ENCODE measurements at regions not wholly inside any gene's neighbourhood (a gene's known extent, or its start where the extent isn't known, plus 50 kb on each side); places are given as distances from the start of the nearest gene placed in this dataset.
A peak's percentile ranks its signal among the peaks of the same experiment; 100 is the strongest.
"Not testable (repeated sequence)": the region's sequence is repeated elsewhere in the genome, so short reads cannot be mapped to it uniquely, and the experiment has no call there.

DNA sequence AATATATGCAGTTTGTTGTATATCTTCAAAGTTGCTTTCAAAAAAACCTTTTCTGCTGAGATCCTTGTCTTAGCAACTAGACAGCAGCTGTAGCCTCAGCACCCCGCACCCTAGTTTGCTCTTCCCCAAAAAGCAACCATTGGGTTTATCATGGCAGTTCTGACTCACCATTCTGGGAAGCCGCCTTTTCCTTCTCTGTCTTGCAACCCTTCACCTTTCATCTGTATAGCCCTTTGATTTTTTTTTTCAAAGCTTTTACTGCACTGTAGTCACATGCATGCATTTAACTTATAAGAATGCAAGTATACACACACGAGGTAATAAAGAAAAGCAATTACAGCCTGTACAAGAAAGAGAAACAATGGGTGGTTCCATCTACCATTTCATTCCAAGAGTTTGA lies 65.1 kb upstream of the THBS1 start:
- Histone ChIP-seq H3K79me1 (ENCODE audit: low read length) (no peaks in the 10 kb centered on the region), H3K4ac (ENCODE audit: low read depth, low read length) (no peak overlapping the region), H3K4me1 (ENCODE audit: control insufficient read depth in 1 of 2, insufficient read depth in 2 of 2, low read length in 2 of 2) (peaks cover 0 to 2% of the 10 kb centered on the region in 2 experiments), H3K27me3 (ENCODE audit: insufficient read depth, low read length) (no peaks in the 10 kb centered on the region), H4K12ac (ENCODE audit: low read depth, low read length) (no peak overlapping the region), H3K36me3 (ENCODE audit: control insufficient read depth in 1 of 2, insufficient read depth in 2 of 2, low read length in 2 of 2) (no peaks in the 10 kb centered on the region), H3K27ac (ENCODE audit: low read depth, low read length) (no peak overlapping the region), H3K23ac (ENCODE audit: low read length) (no peak overlapping the region), H4K8ac (ENCODE audit: low read depth, low read length) (no peak overlapping the region), H3K4me3 (ENCODE audit: low read depth, low read length) (no peak overlapping the region), H3K9me3 (ENCODE audit: insufficient read depth, low read depth, low read length) (no peaks in the 10 kb centered on the region), H3K4me2 (ENCODE audit: low read length) (no peak overlapping the region), H3K9ac (ENCODE audit: low read length) (no peak overlapping the region), H2AK5ac (ENCODE audit: low read length) (no peak overlapping the region), H3K14ac (ENCODE audit: low read length) (no peak overlapping the region), H2BK5ac (ENCODE audit: low read depth, low read length, poor library complexity) (no peak overlapping the region), H3K79me2 (ENCODE audit: control insufficient read depth, insufficient read depth, low read length, poor library complexity) (no peaks in the 10 kb centered on the region), H4K91ac (ENCODE audit: low read depth, low read length) (no peak overlapping the region), H2AFZ (ENCODE audit: insufficient read depth, low read length, poor library complexity) (no peak overlapping the region), H2BK12ac (ENCODE audit: low read length) (no peak overlapping the region), H2BK120ac (ENCODE audit: insufficient read depth, low read length, poor library complexity) (no peak overlapping the region), H3K18ac (ENCODE audit: low read length) (no peak overlapping the region)
- WGBS (ENCODE audit: extremely low coverage, insufficient coverage, insufficient read length): no CpG with 5 or more reads among the region's 3 CpGs
- DNase-seq: no peak

DNA sequence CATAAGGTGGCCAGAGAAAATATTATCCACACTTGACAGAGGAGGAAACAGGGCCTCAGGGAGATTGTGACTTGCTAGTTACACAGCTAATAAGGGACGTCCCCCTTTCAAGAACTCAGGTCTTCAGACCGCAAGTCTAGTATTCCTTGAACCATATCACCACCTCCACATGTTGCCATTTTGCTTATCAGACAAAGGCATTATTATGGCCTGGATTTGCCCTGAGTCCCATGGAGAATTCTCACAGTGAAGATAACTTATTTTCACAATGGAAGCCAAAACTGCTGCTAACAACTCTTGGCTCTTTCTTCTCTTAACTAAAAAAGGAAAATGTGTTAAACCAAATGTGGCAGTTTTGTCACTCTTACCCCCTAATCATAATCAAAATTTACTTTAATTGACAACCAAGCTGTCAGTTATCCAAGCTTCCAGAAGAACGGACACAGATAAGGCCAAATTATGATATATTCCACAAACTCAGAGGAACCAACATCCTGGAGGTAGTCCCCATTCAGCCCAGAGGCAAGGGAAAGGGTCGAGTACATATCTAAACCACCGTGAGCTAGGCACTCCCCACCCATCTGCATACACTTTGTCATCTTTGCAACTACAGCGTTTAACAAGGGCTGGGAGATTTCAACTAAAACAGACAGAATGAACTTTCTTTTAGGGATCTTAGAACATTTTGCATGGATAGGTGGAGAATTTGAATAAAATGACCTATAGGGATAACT lies 63.6 kb upstream of the THBS1 start:
- H3K4me3 ChIP-seq (ENCODE audit: low read depth, low read length): no peak overlapping the region
- no peaks in the 10 kb centered on the region for H3K27me3 ChIP-seq (ENCODE audit: insufficient read depth, low read length)
- no peak overlapping the region for H2AK5ac ChIP-seq (ENCODE audit: low read length)
- H3K9ac ChIP-seq (ENCODE audit: low read length): no peak overlapping the region
- no peaks in the 10 kb centered on the region for H3K79me1 ChIP-seq (ENCODE audit: low read length)
- no peak overlapping the region for H2AFZ ChIP-seq (ENCODE audit: insufficient read depth, low read length, poor library complexity)
- H3K9me3 ChIP-seq (ENCODE audit: insufficient read depth, low read depth, low read length): no peaks in the 10 kb centered on the region
- no peak overlapping the region for H3K27ac ChIP-seq (ENCODE audit: low read depth, low read length)
- H2BK120ac ChIP-seq (ENCODE audit: insufficient read depth, low read length, poor library complexity): no peak overlapping the region
- no peak overlapping the region for H2BK12ac ChIP-seq (ENCODE audit: low read length)
- no peak overlapping the region for H4K12ac ChIP-seq (ENCODE audit: low read depth, low read length)
- no CpG with 5 or more reads among the region's 6 CpGs for WGBS (ENCODE audit: extremely low coverage, insufficient coverage, insufficient read length)
- no peaks in the 10 kb centered on the region for H3K4me1 ChIP-seq (ENCODE audit: control insufficient read depth in 1 of 2, insufficient read depth in 2 of 2, low read length in 2 of 2)
- no peak overlapping the region for H4K91ac ChIP-seq (ENCODE audit: low read depth, low read length)
- DNase-seq: no peak
- H3K4ac ChIP-seq (ENCODE audit: low read depth, low read length): no peak overlapping the region
- no peaks in the 10 kb centered on the region for H3K79me2 ChIP-seq (ENCODE audit: control insufficient read depth, insufficient read depth, low read length, poor library complexity)
- H2BK5ac ChIP-seq (ENCODE audit: low read depth, low read length, poor library complexity): no peak overlapping the region
- H3K4me2 ChIP-seq (ENCODE audit: low read length): no peak overlapping the region
- H4K8ac ChIP-seq (ENCODE audit: low read depth, low read length): no peak overlapping the region
- H3K36me3 ChIP-seq (ENCODE audit: control insufficient read depth in 1 of 2, insufficient read depth in 2 of 2, low read length in 2 of 2): no peaks in the 10 kb centered on the region
- H3K18ac ChIP-seq (ENCODE audit: low read length): no peak overlapping the region
- H3K14ac ChIP-seq (ENCODE audit: low read length): no peak overlapping the region
- H3K23ac ChIP-seq (ENCODE audit: low read length): no peak overlapping the region

DNA sequence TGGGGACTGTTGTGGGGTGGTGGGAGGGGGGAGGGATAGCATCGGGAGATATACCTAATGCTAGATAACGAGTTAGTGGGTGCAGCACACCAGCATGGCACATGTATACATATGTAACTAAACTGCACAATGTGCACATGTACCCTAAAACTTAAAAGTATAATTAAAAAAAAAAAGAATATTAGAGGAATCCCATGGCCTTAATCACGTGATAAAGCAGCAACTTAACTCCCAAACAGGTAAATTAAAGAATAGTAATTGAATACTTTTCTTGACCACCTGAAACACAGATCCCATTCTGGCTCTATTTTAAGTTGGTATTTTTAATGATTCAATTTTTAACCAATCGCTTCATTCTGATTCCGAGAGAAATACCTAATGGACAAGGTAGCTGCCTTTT lies 56.9 kb upstream of the THBS1 start:
- WGBS (ENCODE audit: extremely low coverage, insufficient coverage, insufficient read length): no CpG with 5 or more reads among the region's 5 CpGs
- H3K9me3 ChIP-seq (ENCODE audit: insufficient read depth, low read depth, low read length); H3K18ac ChIP-seq (ENCODE audit: low read length): not testable (repeated sequence)

DNA sequence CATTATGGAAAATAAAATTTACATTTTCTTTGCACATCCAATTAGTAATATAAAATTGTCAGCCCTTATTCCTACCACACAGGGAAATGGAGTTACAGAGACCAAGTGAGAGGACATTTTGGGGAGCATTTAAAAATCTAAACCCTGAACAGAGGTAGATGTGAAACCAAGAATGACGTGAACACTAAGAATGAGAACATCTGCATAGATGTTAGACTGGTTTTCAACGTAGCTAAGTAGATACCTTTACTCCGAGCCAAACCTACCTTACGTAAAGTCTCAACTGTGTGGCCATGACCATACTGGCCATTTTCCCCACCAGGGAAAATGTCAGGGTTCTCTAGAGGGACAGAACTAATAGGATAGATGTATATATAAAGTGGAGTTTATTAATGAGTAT lies 51.4 kb upstream of the THBS1 start:
- H3K9ac ChIP-seq (ENCODE audit: low read length): no peak overlapping the region
- no peak overlapping the region for H2AFZ ChIP-seq (ENCODE audit: insufficient read depth, low read length, poor library complexity)
- no peak overlapping the region for H3K23ac ChIP-seq (ENCODE audit: low read length)
- H3K4me1 ChIP-seq (ENCODE audit: control insufficient read depth in 1 of 2, insufficient read depth in 2 of 2, low read length in 2 of 2): peaks cover 4 to 7% of the 10 kb centered on the region in 2 experiments
- H2BK12ac ChIP-seq (ENCODE audit: low read length): no peak overlapping the region
- DNase-seq: peak in 1 of 2 donors; percentile 3
- H2BK5ac ChIP-seq (ENCODE audit: low read depth, low read length, poor library complexity): no peak overlapping the region
- H3K27me3 ChIP-seq (ENCODE audit: insufficient read depth, low read length): no peaks in the 10 kb centered on the region
- H3K79me2 ChIP-seq (ENCODE audit: control insufficient read depth, insufficient read depth, low read length, poor library complexity): no peaks in the 10 kb centered on the region
- H3K27ac ChIP-seq (ENCODE audit: low read depth, low read length): no peak overlapping the region
- H4K8ac ChIP-seq (ENCODE audit: low read depth, low read length): no peak overlapping the region
- H4K12ac ChIP-seq (ENCODE audit: low read depth, low read length): no peak overlapping the region
- no peak overlapping the region for H3K4me3 ChIP-seq (ENCODE audit: low read depth, low read length)
- no peaks in the 10 kb centered on the region for H3K9me3 ChIP-seq (ENCODE audit: insufficient read depth, low read depth, low read length)
- H3K36me3 ChIP-seq (ENCODE audit: control insufficient read depth in 1 of 2, insufficient read depth in 2 of 2, low read length in 2 of 2): no peaks in the 10 kb centered on the region
- H2BK120ac ChIP-seq (ENCODE audit: insufficient read depth, low read length, poor library complexity): no peak overlapping the region
- H2AK5ac ChIP-seq (ENCODE audit: low read length): no peak overlapping the region
- no peak overlapping the region for H3K4me2 ChIP-seq (ENCODE audit: low read length)
- no peak overlapping the region for H3K18ac ChIP-seq (ENCODE audit: low read length)
- WGBS (ENCODE audit: extremely low coverage, insufficient coverage, insufficient read length): no CpG with 5 or more reads among the region's 4 CpGs
- no peak overlapping the region for H3K4ac ChIP-seq (ENCODE audit: low read depth, low read length)
- H4K91ac ChIP-seq (ENCODE audit: low read depth, low read length): no peak overlapping the region
- no peaks in the 10 kb centered on the region for H3K79me1 ChIP-seq (ENCODE audit: low read length)
- H3K14ac ChIP-seq (ENCODE audit: low read length): no peak overlapping the region

More for the DNA sequence above, 56.9 kb upstream of the THBS1 start:
- H2AFZ ChIP-seq (ENCODE audit: insufficient read depth, low read length, poor library complexity); H3K79me2 ChIP-seq (ENCODE audit: control insufficient read depth, insufficient read depth, low read length, poor library complexity); H3K4me2 ChIP-seq (ENCODE audit: low read length); DNase-seq; H3K79me1 ChIP-seq (ENCODE audit: low read length); H3K23ac ChIP-seq (ENCODE audit: low read length); H3K36me3 ChIP-seq (ENCODE audit: control insufficient read depth in 1 of 2, insufficient read depth in 2 of 2, low read length in 2 of 2); H3K14ac ChIP-seq (ENCODE audit: low read length); H4K8ac ChIP-seq (ENCODE audit: low read depth, low read length); H3K4ac ChIP-seq (ENCODE audit: low read depth, low read length); H3K4me3 ChIP-seq (ENCODE audit: low read depth, low read length); H2BK12ac ChIP-seq (ENCODE audit: low read length); H2BK5ac ChIP-seq (ENCODE audit: low read depth, low read length, poor library complexity); H3K9ac ChIP-seq (ENCODE audit: low read length); H4K12ac ChIP-seq (ENCODE audit: low read depth, low read length); H3K27me3 ChIP-seq (ENCODE audit: insufficient read depth, low read length); H2BK120ac ChIP-seq (ENCODE audit: insufficient read depth, low read length, poor library complexity); H2AK5ac ChIP-seq (ENCODE audit: low read length); H3K27ac ChIP-seq (ENCODE audit: low read depth, low read length); H4K91ac ChIP-seq (ENCODE audit: low read depth, low read length); H3K4me1 ChIP-seq (ENCODE audit: control insufficient read depth in 1 of 2, insufficient read depth in 2 of 2, low read length in 2 of 2): not testable (repeated sequence)

All from trophoblast cell (in vitro differentiated cells and primary cell).